DMS153 (cell line): ENCODE measurements at regions not wholly inside any gene's neighbourhood (a gene's known extent, or its start where the extent isn't known, plus 50 kb on each side); places are given as distances from the start of the nearest gene placed in this dataset.
"Not testable (repeated sequence)": the region's sequence is repeated elsewhere in the genome, so short reads cannot be mapped to it uniquely, and the experiment has no call there.

ENCODE experiments used
- DNase-seq: peaks from one replicate; lab custom pipeline; 2025; lab: John Stamatoyannopoulos, UW

DNA sequence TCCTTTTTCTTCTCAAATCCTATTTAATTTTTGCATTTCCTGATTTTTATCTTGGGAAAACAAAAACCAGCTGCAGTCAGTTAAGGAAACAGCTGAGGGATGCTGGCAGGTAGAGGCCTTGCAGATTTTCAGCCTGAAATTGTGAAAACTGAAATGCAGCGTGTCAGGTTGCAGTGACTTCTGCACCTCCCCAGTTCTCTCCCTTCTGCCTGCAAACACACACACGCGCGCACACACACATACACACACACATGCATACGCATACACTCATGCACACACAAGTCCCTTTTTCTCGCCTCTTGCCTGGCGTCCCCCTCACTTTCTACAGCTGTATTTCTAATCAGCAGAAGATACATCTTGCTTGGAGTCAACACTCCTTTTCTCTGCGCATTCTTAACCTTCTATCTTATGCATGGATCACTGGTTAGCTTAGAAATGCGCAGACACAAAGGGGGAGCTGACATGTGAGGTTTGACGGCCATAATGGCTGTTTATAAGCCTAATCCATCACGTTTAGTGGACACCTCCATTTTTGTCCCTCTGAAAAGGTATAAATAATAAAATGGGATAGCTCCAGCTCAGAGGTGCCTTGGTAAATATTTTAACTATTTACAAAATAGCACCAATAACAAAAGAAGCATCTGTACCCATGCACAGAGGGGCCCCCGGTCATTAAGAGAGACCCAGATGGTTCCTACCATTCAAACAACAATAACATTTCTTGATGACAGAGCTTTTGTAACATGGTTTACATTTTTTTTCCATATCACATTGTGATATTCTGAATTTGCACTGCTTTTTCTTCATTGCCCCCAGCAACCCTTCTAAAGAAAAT, 392.1 kb upstream of the SALL1 start:
- DNase-seq = no peak

DNA sequence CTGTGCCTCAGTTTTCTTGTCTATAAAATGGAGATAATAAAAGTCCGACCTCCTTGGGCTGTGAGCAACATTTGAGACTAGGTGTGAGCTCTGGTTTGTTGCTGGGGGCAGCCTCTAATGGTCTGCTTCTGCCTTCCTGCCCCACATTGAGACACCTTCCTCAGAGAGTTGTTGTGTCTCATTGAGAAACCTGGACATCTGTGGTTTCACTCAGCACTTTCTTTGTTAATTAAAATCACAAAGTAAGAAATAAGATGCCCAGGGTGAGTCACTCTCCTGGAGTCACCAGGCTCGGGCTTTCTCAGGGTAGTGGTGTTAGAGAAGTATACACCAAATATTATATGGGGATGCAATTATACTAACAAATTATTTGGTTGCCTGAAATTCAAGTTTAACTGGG, 389.2 kb upstream of the SALL1 start:
- DNase-seq = no peak

DNA sequence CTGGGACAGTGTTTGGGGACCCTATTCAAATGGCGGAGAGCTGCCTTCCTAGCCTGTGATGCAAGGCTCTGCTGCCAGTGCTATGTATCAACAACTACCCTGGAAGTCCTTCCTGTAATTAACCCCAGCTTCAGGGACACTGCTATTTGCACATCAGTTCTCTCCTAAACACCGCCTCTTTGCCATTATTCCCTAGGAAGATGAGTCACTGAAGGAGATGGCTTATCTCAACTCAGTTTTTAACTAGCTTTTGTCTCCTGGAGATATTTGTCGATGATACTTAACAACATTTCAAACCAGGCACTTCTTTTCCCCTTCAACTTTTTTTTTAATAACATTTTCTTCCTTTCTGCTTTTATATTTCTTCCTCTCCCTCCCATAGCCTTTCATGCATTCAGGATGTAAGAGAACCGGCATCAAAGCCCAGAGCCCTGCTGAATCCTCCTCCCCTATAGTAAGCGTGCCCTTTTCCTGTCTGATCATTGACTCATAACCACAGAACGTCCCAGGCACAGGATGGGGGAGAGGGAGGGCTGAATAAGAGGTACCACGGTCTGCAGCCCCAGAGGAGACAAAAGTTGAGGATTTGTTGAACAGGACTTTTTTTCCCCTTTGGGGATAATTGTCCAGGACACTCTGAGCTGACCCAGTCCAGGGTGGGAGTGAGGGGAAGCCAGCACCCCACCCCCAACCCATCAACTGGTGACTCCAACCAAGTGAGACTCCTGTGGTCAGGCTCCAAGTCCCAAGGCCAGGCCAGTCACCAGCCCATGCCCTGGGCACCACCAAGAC, 387.8 kb upstream of the SALL1 start:
- DNase-seq = peak; percentile 65

DNA sequence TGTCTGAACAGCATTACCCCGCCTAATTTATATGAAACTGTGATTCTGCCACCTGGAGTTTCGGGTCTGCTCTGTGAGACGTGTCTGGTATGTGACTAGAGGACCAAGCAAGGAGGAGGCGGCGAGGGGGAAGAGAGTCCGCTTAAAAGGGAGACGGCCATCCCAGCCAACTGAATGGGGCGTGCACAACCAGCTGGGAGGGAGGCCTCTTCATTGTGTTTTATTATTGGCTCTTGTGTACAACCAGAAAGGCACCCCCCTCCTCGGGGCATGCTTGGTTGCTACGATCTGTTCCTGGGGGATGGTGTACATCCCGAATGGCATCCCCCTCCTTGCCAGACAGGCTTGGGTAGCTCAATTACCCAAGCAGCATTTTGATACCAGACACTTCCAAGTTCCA, 384.5 kb upstream of the SALL1 start:
- DNase-seq = no peak

DNA sequence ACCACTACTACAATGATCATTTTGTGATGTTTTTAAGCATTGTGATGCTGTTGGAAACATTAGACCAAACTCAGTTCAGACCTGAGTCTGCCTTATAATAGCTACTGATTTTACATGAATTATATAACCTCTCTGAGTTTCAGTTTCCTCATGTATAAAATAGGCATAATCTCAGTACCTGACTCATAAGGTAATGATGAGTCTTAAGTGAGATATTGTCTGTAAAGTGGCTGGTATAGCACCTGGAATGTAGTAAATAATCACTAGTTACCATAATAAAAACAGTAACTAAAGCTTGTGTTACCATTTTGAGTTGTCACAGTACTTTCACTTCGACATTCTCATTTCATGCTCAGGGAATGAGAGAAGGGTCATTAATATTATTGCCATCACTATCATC, 381.5 kb upstream of the SALL1 start:
- no peak for DNase-seq

DNA sequence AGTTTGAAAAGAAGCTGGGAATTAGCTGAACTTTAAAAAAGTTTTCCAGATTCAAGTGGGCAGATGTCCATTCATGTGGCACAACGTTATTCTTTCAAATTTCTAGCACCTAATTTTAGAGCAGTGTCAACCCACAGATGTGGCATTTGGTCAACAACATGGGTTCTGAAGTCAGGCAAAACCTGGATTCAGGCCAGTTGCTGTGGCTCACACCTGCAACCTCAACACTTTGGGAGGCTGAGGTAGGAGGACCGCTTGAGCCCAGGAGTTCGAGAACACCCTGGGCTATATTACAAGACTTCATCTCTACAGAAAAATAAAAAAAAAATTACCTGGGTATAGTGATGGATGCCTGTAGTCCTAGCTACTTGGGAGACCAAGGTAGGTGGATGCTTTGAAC, 380.2 kb upstream of the SALL1 start:
- DNase-seq = no peak

DNA sequence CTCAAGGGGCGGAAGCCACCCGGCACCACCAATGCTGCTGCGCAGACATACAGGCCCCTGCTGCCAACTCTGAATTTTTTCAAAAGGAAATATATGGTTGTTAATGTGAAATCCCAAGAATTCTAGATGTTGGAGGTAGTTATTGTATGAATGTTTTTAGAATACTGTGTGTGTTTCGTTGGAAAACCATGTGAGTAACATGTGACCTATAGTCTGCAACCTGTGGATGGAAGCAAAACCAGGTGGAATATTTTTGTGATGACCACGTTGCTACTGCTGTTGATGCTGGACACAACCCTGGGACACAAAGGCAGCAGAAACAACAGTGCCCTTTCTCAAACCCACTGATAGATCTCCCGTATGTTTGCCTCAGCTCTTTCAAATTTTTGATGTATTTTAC, 376.3 kb upstream of the SALL1 start:
- no peak for DNase-seq

DNA sequence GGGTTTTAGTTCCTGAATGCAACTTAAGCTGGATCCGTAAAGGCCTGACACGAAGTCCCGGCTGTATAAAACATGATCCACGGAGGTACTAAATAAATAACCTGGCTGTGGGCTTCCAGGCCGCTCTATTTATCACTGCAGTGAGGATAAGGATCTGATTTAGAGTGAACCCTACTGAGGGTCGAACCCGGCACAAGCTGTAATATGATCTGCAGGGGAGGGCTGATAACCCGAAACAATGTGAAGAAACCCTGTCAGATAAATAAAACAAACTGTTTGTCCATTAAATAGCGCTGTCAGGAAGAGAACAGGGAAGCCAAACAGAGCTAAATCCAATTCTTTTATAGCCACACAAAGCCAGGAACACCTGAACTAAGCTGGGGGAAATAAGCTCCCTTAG, 375.6 kb upstream of the SALL1 start:
- no peak for DNase-seq

DNA sequence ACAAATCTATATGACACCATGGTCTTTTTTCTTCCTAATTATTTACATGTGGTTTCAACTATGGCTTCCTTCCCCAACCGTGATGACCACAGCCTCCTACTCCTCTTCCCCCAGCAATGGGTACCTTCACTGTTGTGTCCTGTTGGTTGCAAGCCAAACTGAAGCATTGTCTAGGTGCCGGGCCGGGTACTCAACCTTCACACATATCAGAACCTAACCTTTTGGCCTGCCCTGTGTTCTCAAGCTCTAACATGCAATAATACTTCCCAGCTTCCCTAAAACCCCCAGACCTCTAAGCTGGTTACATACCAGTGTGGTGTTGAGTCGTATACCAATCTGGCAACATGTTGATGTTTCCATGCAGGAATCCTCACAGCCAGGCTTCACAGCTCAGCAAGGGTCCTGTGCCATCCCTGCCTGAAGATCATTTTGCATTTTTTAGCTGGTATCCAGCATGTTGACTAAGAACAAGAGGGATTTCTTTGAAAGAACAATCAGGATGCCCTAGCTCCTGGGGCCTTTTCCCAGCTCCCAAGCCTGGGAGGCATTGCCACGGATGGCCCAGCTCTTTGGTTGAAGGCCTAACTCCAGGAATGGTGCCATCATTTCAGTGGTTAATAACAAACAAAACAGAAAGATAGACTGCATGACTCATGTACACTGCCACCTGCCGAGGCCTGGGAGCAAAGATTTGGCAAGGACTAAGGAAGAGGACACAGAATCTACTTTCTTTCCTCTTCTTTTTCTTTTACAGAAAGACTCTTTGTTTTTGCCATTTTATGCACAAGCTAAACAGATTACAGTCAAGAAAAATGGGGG, 373.7 kb upstream of the SALL1 start:
- peak; percentile 5 for DNase-seq

DNA sequence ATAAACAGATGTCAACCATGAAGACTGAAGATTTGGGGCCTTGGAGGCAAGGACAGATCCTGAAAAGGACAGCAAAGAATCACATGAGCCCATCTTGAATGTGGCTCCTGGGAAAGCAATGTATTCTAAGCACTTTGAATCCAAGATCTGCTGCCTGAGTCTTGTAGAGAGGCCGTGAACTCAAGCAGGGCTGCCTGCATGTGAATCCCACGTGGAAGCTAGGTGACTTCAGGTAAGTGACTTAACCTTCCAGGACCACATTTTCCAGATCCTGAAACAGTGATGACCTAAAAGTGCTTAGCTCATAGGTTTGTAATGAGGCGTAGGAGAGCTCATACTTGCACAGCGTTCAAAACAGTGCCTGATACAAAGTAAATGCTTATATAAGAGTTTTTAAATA, 373.0 kb upstream of the SALL1 start:
- no peak for DNase-seq

DNA sequence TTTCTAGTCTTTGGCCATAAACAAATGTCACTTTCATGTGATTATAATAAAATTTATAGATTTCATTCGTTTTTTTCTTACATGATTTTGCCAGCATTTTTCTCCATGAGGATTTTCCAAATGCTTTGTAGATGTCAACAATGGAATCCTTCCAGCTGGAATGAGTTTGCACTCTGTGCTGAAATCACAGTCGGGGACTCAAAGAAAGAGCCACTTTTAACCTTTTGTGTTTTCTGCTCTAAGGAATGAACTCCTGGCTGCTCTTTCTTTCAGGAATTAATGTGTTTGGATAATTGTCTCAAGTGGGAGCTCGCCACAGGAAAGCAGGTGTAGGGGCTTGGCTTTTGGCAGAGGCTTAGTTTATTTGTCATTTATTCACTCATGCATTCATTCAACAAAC, 372.3 kb upstream of the SALL1 start:
- DNase-seq = no peak

DNA sequence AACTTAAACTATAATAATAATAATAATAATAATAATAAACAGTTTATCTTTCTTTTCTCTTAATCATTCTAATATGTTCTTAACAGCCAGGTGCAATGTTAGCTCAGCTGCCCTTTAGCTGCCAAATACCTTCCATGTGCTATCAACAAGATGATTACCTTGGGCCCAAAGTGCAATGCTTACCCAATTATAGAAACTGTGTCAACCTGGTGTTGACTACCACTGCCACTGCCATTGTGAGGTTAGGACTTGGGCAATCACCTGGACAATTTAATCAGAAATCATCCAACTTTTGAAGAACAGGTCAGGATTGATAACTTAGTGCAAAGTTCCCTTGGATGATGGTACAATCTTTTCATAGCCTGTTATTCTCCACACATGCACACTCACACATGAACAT, 371.8 kb upstream of the SALL1 start:
- DNase-seq = no peak

DNA sequence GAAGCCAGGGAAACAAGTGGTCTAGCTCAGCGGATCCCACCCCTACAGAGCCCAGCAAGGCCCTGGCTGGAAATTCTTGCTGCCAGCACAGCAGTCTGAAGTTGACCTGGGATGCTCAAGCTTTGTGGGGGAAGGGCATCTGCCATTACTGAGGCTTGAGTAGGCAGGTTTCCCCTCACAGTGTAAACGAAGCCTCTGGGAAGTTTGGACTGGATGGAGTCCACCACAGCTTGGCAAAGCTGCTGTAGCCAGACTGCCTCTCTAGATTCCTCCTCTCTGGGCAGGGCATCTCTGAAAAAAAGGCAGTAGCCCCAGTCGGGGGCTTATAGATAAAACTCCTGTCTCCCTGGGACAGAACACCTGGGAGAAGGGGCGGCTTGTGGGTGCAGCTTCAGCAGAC, 365.9 kb upstream of the SALL1 start:
- DNase-seq = not testable (repeated sequence)

DNA sequence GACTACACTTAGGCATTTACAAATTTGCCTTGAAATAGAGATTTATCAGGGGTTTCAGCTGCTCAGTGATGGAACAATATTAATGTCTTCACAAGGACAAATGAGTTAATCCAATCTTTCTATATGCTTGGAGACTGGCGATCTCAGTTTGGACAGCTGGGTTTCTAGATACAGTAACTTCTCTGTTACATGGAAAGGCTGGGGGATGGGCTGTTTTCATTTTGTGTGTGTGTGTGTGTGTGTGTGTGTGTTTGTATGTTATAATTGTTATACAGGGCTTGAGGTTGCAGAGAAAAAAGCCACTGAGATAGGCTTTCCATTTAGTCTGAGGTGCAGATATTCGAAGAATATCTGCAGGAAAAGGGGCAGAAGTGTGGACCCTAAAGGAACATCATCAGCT, 359.3 kb upstream of the SALL1 start:
- DNase-seq = no peak

DNA sequence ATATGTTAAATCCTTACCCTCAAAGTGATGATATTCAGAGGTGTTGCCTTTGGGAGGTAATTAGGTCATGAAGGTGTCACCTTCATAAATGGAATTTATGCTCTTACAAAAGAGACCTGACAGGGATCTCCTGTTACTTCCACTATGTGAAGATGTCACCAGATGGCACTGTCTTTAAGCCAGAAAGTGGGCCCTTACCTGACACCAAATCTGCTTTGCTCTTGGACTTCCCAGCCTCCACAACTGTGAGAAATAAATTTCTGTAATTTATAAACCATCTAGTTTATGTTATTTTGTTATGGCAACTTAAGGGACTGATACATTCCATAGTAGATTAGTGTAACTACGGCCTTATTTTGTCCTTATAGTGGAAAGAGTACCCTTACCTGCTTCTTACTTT, 358.3 kb upstream of the SALL1 start:
- no peak for DNase-seq

DNA sequence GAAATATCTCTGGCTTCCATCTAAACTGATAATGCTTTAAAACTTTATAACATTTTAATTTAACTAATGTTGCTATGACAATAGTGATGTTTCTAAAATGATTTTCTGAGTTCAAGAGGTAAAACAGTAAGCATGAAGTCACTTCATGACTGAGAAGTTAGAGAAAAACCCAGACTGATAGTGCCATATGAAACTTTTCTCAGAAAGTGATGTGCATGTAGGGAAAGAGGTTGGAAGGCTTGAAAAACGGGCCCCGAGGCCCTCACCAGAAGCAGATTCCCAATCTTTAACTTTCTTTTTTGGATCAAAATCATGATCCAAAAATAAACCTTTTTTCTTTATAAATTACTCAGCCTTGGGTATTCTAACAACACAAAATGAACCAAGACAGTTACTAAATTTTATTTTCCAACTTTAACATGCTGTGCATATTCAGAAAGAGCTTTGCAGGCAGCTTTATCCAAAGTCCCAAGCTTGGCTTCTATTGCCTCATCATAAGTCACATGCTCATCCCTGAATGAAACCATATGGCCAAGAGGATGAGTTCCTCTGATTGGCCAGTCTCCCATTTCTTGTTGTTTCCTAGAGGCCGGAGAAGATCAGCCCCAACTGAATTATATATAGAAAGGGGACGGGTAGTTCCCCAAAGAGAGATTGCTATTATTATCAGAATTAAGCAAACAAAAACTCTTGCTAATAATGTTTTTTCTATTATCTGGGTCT, 357.6 kb upstream of the SALL1 start:
- DNase-seq = no peak

DNA sequence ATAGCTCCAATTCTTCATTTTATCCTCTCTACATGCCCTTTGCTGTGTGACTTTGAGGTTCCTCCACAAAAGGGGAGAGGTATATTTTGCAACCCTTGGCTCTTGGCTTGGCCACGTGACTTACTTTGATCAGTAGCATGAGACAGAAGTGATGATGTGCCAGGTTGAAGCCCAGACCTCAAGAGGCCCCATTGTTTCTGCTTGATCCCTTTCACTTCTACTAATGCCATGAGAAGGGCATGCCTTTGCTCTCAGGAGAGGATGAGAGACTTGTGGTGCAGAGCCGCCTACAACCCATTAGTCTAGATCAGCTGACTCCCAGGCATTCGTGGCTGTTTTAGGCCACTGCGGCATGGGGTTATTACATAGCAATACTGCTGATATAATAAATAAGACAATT, 356.2 kb upstream of the SALL1 start:
- DNase-seq = no peak

DNA sequence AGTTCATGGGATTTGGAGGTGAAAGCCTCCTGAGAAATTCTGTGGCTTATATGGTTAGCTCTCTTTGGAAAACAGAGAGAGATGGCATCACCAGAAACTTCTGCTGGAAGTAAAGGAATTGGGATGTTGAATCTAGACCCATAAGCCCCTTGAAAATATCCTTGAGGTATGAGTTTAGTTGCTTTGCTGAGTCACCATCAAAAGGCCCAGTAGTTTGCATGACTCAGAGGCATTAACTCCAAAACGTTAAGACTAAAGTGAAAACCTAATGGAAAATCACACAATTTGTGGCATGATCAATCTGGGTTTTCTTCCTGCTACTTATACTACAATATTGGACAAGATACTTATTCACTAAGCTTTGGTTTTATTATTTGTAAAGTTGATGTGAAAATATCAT, 349.2 kb upstream of the SALL1 start:
- no peak for DNase-seq

DNA sequence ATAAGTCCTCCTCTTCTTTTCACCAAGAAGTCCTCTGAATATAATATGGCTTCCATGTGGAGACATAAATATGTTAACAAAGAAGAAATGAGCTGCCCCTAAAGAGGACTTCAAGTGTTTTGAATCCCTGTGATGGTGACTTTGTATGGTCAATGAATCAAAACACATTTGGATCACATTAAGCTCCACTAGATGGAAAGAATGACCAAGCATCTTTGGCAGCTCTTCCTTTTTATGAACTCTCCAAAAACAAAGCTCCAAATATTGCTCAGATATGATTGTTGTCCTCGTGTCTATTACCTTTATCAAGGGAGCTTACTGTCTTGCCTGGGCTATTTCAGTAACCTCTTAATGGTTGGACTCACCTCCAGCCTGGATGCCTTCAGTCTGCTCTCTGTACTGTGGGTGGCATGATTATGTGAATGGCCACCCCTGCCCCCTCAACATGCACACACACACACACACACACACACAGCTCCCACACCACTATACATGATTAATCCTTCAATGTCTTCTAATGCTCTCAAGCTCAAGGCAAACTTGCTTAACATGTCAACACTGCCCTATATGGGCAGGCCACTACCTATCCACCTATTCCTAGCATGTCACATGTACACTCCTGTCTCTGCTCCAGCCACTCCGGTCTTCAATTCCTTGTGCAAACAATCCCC, 346.6 kb upstream of the SALL1 start:
- no peak for DNase-seq

DNA sequence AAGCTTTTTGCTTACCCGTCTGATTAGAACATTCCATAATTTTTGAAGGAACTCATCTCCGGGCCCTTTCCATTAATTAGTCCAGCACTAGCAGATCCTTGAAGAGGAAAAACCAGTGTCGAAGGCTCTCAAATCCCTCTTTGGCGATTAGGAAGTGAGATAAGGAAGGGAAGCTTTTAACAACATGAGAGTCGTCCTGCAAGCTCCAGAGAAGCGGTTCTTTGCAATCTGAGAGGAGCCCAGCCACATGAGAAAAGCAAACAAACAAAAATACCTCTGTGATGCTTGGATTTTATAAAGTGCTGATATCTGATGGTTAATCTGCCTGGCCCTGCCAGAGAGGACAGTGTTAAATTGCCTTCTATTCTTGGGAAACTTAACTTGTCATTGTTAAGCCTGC, 339.8 kb upstream of the SALL1 start:
- DNase-seq = no peak

DNA sequence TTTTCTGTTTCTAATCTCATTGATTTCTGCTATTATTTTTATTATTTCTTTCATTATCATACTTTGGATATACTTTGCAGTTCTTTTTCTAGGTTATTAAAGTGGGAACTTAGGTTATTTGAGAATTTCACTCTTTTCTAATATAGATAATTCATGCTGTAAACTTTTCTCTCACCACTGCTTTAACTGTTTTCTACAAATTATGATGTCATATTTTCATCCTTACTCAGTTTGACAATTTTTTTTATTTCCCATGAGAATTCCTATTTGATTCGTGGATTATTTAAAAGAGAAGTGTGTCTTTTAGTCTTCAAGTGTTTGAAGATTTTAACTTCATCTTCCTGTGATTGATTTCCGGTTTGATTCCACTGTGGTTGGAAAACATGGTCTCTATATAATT, 336.8 kb upstream of the SALL1 start:
- no peak for DNase-seq
